Activated CD4-positive, alpha-beta T cell treated with anti-CD3 and anti-CD28 coated beads for 4 hours (primary cell): ENCODE measurements at regions not wholly inside any gene's neighbourhood (a gene's known extent, or its start where the extent isn't known, plus 50 kb on each side); places are given as distances from the start of the nearest gene placed in this dataset.

ENCODE experiments used
- DNase-seq, 2 donors: peaks; one replicate each; pipeline ENCODE4 v3.0.0-alpha.2; 2020

DNA sequence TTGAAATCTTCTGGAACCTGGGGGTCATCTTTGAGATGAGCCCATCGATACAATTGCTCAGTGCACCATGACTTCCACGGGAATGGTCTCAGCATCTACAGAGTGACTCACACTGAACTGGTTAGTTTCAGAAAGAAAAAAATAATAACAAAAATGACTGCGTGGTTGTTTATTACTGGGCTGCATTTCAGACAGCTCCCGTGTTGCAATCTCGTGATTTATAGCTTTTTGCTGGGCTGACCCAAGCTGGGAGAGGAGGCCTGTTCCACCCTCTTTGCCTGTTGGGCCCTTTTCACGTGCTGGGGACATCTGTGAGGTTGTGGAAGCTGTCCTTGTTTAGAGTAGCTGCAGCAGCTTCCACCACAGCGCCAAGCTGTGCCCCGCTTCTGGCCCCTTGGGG is 225.5 kb downstream of the BMP7 start:
- no peak for DNase-seq

DNA sequence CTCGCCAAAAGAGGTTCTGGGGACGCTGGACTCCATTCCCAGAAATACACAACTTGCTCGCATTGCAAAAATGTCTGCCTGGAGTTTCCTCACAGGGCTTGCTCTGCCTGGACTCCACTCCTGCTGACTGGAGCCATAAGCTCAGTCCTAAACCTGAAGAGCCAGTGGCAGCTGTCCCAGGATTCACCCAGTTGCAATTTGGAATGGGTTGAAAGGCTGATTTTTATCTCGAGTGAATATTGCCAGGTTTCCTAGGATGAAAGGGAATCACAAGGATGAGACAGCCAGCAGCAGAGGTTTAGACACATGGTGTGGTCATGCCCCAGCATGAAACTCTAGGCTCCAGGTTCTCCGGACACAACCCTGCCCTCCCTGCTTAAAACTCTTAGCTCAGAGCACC is 223.3 kb downstream of the BMP7 start:
- DNase-seq = no peak

- no peak for DNase-seq
Observed at GRCh38 chr20:57043669-57044268, 222.7 kb downstream of the BMP7 start.

- no peak for DNase-seq
Observed at GRCh38 chr20:57047281-57048026, 219.0 kb downstream of the BMP7 start.

- DNase-seq = no peak
Observed at GRCh38 chr20:57048027-57048869, 218.2 kb downstream of the BMP7 start.

DNA sequence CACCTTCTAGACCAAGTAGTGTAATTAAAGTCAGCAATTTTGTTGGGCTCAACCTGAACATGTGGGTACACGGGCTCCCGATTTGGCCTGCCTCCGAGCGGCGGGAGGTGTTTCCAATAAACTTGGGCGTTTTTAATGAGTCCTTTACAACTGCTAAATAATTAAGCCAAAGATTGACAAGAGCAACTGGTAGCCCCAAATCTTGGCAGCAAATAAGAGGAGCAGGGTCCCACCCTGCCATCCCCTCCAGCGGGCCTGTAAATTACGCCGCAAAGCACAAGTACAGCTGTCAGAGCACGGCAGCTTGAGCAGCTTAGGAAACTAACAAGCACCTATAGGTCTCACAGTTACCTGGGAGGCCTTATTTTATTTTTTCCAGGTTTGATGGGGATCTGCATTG is 217.1 kb downstream of the BMP7 start:
- DNase-seq = no peak

DNA sequence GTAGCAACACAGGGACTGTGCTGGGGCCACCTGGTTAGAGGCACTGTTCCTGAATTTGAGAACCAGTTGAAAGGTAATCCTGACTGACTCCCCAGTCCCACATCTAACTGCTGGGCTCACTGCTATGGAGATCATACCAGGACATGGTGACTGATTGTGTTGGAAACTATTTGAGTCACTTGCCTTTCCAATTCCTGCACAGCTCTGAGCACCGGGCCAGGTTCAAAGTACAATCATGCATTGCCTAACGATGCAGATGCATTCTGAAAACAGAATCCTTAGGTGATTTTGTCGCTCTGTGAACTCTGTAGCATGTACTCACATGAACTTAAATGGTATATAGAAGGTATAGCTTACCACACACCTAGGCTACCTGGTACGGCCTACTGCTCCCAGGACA is 215.3 kb downstream of the BMP7 start:
- no peak for DNase-seq

DNA sequence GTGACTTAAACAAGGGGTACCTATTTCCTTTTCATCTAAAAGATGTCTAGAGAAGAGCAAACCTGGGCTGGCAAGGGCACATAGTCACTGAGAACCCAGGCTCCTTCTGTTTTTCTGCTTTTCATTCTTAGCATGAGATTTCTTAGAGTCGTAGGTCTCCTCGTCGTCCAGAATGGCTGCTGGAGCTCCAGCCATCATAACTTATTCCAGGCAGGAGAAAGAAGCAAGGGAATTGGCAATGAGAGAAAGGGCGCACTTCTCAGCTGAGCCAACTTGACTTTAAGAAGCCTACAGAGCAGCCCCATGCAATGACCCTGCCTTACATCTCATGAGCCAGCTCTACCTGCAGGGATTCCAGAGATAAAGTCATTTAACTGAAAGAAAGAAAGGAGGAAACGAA is 213.4 kb downstream of the BMP7 start:
- DNase-seq = no peak

- DNase-seq = no peak
Observed at GRCh38 chr20:57053793-57054552, 212.5 kb downstream of the BMP7 start.

DNA sequence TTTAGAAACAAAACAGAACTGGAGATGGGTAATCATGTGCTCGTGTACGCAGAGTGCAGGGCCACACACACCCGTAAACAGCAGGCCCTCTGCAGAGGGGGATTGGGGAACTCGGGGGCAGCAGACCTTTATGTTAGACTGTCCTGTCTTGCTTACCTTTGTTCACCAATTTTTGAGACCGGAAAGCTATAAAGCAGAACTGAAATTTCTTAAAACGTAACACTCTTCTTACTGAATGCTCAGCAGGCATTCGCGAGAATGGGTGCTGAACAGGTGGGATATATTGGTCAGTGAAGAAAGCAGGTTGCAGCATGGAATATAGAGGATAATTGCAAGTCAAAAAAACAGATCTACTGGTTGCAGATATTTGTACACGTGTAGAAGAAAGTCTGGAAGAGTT is 211.1 kb downstream of the BMP7 start:
- DNase-seq = no peak

- no peak for DNase-seq
Observed at GRCh38 chr20:57056651-57057050, 209.8 kb downstream of the BMP7 start.

DNA sequence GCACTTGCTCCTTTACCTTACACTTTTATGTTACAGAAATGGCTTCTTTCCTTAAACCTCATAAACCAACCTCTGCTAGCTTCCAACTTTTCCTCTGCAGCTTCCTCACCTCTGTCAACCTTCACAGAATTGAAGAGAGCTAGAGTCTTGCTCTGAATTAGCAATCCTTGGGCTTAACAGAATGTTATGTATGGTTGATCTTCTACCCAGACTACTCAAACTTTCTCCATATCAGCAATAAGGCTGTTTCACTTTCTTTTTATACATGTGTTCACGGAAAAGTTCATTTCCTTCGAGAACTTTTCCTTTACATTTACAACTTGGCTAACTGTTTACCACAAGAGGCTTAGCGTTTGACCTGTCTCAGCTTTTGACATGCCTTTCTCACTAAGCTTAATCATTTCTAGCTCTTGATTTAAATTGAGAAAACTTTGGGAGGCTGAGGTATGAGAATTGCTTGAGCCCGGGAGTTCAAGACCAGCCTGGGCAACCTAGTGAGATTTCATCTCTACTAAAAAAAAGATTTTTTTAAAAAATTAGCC is 207.3 kb downstream of the BMP7 start:
- DNase-seq = no peak

DNA sequence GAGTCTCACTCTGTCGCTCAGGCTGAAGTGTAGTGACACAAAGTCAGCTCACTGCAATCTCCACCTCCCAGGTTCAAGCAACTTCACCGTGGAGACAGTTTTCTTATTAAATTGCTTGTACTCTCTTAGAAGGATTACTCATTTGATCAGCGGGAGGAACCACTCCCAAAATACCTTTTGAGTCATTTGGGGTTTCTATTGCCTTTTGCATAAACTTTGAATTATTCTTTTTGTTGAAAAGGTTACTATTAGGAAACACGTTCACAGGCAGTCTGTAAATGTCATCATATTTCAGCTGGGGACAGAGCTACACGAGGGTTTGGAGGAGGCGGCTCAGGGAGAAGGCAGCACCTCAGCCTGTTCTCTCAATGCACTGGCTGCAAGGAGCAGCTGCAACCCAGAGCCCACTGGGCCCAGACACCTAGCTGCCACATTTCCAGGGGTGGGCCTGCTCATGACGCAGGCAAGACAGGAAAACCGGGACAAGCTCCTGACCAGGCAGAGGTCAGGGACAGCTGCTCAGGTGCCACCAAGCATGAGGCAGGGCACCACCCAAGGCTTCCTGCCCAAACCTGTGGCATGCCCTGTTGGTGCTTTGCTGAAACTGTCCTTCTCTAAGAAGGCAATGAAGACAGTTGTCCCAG is 205.9 kb downstream of the BMP7 start:
- no peak for DNase-seq

GRCh38 chr20:57061051-57061900 is 205.2 kb downstream of the BMP7 start:
- no peak for DNase-seq

GRCh38 chr20:57062241-57062640 is 204.2 kb downstream of the BMP7 start:
- DNase-seq = no peak

GRCh38 chr20:57062696-57063270 is 203.7 kb downstream of the BMP7 start:
- no peak for DNase-seq

DNA sequence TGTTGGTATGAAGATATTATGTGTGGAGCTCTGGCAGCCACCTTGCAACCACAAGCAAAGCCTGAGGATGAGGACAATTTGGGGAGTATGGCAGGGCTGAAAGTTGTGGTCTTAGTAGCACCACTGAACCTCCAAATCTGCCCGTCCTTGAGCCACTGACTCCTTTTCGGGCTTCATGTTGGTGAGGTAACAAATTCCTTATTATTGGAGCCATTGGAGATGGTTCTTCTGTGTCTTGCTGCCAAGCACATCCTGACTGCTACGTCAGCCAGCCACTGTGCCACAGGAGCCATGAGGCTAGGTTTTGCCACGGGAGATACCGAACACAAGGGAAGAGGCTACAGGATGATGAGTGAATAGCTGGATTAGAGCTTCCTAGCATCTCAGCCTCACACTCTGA is 201.6 kb downstream of the BMP7 start:
- DNase-seq = no peak

DNA sequence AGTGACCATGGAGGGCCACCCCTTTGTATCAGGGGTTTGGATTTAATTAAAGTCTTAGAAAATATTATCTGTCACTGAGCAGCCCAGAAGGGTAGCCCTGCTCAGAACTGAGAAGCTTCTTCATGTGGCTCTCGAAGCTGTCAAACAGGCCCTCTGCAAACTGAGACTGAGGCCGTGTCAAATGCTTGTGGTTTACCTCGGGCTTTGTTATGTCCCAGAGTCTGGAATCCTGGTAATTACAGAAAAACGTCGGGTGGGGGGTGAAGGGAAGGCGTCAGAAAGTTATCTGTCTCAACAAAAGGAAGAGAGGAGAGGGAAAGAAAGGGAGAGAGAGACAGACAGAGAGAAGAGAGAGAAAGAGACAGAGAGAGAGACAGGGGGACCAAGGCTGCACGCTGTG is 200.8 kb downstream of the BMP7 start:
- DNase-seq = no peak

DNA sequence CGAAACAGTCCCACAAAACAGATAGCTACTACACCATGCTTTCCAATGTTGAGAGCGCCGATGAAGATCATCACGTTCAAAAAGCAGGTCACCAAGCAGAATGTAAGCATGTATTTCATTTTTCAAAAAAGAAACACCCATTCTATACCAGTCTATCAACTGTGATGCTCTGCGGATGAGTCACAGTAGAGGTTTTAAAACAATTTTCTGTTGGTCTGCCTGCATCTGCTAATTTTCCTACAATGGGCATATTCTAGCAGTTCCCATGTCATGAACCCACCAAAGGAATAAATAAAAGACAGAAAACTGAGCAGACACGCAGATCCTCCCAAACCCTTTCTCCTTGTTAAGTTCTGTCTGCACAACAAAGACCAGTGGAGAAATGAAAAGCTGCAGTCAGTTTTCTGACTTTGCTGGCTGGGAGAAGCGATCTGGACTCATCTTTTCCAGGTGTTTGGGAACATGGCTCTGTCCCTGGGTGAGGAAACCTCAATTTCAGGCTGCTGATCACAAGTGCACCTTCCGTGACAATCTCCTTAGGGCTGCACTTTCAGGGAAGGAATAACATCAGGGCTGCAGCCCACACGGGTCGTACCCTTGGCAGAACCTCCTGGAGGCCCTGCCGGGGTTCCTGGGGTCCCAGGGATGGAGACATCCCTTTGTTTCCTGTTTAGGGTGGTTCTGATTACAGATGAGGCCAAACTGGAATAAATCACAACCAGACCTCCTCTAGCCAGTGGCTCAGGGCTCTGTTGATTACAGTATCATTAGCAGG is 200.1 kb downstream of the BMP7 start:
- DNase-seq = no peak

DNA sequence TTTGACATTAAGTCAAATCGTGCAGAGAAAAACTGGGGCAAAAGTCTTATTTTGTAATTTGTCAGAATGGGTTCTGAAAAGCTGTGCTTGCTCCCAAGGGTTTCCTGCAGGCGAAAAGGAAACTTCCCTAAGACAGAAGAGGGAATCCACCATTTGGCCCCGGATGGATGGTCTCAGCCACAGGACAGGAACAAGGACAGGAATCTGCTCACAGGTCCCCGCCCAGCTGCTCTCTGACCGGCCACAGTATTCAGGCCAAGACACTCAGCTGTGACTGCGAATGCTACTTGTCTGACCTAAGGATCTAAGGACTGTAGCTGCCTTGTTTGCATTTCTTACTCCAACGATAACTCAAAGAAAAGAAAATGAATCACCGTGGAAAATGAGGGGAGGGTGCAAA is 197.0 kb downstream of the BMP7 start:
- no peak for DNase-seq
